ENCODE measurements at regions not wholly inside any gene's neighbourhood (a gene's known extent, or its start where the extent isn't known, plus 50 kb on each side); places are given as distances from the start of the nearest gene placed in this dataset.
"Not testable (repeated sequence)": the region's sequence is repeated elsewhere in the genome, so short reads cannot be mapped to it uniquely, and the experiment has no call there.

DNA sequence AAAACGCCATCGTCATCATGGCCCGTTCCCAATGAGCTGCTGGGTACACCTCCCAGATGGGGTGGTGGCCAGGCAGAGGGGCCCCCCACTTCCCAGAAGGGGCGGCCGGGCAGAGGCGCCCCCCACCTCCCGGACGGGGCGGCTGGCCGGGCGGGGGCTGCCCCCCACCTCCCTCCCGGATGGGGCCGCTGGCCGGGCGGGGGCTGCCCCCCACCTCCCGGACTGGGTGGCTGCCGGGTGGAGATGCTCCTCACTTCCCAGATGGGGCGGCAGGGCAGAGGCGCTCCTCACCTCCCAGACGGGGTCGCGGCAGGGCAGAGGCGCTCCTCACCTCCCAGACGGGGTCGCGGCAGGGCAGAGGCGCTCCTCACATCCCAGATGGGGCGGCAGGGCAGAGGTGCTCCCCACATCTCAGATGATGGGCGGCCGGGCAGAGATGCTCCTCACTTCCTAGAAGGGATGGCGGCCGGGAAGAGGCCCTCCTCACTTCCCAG, 215.4 kb upstream of the TBL1XR1 start:
- not testable (repeated sequence) for H3K27me3 ChIP-seq (ENCODE audit: control insufficient read depth, insufficient read depth, low read length); H3K27ac ChIP-seq (ENCODE audit: low read length); H3K36me3 ChIP-seq (ENCODE audit: control insufficient read depth, insufficient read depth, low read length); H3K4me1 ChIP-seq (ENCODE audit: control insufficient read depth, insufficient read depth, low read length); H3K4me3 ChIP-seq (ENCODE audit: low read length); H3K9me3 ChIP-seq (ENCODE audit: control insufficient read depth, low read depth, low read length); DNase-seq
- WGBS (ENCODE audit: insufficient coverage, low lambda C conversion rate) = no CpG with 5 or more reads among the region's 32 CpGs

DNA sequence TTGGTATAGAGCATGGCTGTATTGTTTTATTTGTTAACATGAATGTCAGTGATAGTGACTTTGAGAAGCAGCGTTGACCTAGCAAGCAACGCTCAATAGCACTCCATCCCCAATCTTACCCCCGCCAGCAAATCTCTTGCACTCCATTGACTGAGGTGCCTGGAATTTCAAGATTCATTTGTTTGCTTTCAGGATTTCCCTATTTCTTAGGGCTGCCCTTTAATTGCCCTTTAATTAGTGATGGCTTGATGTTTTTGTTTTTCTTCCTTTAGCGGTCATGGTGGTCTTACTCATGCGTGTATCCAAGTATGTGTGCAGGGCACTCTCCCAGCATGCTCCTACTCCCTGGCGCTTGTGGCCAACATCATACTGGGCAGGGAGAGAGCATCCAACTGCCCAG, 216.8 kb upstream of the TBL1XR1 start:
- H3K27me3 ChIP-seq (ENCODE audit: control insufficient read depth, insufficient read depth, low read length) = no peaks in the 10 kb centered on the region
- H3K27ac ChIP-seq (ENCODE audit: low read length) = no peak overlapping the region
- no peak overlapping the region for H3K4me3 ChIP-seq (ENCODE audit: low read length)
- H3K4me1 ChIP-seq (ENCODE audit: control insufficient read depth, insufficient read depth, low read length) = no peaks in the 10 kb centered on the region
- DNase-seq = no peak
- H3K9me3 ChIP-seq (ENCODE audit: control insufficient read depth, low read depth, low read length) = peaks cover 5% of the 10 kb centered on the region
- WGBS (ENCODE audit: insufficient coverage, low lambda C conversion rate) = no CpG with 5 or more reads among the region's 6 CpGs
- no peaks in the 10 kb centered on the region for H3K36me3 ChIP-seq (ENCODE audit: control insufficient read depth, insufficient read depth, low read length)

DNA sequence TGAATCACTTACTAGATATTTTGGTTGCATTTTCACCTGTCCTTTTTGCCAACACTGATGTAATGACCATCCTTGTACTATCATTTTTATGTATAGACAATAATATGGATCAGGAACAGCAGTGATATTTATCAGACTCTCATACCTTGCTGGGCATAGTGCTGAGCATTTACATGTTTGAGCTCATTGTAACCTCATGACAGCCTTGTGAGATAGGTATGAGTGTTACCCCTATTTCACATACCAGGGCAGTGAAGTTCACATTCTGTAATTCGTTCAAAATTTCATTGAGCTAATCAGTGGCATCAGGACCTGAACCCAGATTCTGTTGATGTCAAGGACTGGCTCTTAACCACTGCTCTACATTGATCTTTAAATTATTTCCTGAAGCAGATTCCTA, 221.5 kb upstream of the TBL1XR1 start:
- Histone ChIP-seq H3K4me3 (ENCODE audit: low read length) (no peak overlapping the region), H3K27me3 (ENCODE audit: control insufficient read depth, insufficient read depth, low read length) (no peaks in the 10 kb centered on the region), H3K27ac (ENCODE audit: low read length) (no peak overlapping the region), H3K36me3 (ENCODE audit: control insufficient read depth, insufficient read depth, low read length) (no peaks in the 10 kb centered on the region), H3K4me1 (ENCODE audit: control insufficient read depth, insufficient read depth, low read length) (no peaks in the 10 kb centered on the region), H3K9me3 (ENCODE audit: control insufficient read depth, low read depth, low read length) (no peaks in the 10 kb centered on the region)
- no peak for DNase-seq
- WGBS (ENCODE audit: insufficient coverage, low lambda C conversion rate) = no CpG with 5 or more reads among the region's 1 CpG

DNA sequence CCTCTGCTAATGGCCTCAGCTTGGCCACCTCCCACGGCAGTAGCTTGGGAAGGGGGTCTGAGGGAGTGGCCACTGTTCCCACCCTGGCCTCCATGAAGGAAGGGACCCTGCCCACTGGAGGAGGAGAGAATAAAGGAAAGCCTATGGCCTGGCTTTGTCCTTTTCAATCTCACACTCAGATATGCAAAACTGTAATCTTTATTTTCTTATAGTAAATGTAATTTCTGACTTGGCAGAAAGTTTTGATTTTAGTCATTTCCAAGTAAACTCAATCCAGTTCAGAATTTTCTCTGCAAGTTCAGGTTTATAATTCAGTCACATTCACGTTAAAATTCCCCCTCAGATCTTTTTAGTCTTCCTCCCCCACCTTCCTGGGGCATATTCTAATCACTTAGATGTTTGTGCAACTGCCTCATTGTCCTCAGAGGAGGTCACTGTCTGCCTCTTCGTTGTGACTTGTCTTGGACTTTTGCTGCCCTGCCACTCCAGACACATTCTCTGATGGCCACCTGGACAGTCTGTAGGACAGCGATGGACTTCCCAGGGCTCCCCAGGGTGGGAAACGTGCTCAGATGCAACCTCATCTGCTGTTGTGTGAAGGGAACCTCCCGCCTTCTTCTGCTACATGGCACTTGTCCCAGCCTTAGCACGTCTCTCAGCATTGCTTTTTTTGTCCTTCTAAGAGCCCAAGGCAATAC, 222.8 kb upstream of the TBL1XR1 start:
- Histone ChIP-seq H3K27ac (ENCODE audit: low read length) (no peak overlapping the region), H3K9me3 (ENCODE audit: control insufficient read depth, low read depth, low read length) (no peaks in the 10 kb centered on the region), H3K27me3 (ENCODE audit: control insufficient read depth, insufficient read depth, low read length) (no peaks in the 10 kb centered on the region), H3K4me1 (ENCODE audit: control insufficient read depth, insufficient read depth, low read length) (no peaks in the 10 kb centered on the region), H3K4me3 (ENCODE audit: low read length) (no peak overlapping the region), H3K36me3 (ENCODE audit: control insufficient read depth, insufficient read depth, low read length) (no peaks in the 10 kb centered on the region)
- 64% methylated on average over 4 of the region's 7 CpGs for WGBS (ENCODE audit: insufficient coverage, low lambda C conversion rate)
- no peak for DNase-seq

DNA sequence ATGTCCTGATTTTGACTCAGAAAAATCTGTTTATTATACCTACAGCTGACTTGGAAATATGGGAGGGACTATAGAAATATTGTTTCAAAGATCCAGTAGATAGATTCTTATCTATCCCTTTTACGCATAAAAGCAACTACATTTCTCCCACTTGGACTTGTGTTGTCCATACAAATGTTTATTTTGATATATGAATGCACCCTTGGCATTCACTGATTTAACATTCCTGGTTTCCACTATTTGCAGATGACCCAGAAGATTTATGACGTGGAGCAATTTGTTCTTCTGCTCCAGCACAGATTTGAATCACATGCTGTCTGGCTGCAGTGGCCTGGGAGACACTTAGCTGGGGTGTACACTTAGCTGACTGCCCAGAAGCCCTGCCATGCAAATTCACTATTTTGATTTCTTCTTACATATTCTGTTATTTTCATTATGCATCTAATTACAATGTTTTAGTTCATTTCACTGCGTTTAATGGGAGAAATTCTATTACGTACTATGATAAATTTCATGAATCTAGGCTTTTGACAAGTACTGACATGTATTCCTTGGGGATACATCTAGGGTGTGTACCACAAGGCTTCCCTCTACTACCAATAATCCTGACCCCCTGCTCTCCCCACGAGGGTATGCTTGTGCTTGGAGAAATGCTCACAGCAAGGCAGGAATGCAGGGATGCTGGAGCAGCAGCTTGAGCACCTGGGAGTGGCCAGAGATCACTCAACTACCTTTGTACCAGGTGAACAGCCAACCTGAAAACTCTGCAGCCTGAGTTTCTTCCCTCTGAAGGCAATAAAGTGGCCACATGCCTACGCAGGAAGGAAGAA, 223.6 kb upstream of the TBL1XR1 start:
- no peaks in the 10 kb centered on the region for H3K27me3 ChIP-seq (ENCODE audit: control insufficient read depth, insufficient read depth, low read length)
- H3K27ac ChIP-seq (ENCODE audit: low read length) = no peak overlapping the region
- peak; percentile 42 to 58 for DNase-seq
- no peaks in the 10 kb centered on the region for H3K9me3 ChIP-seq (ENCODE audit: control insufficient read depth, low read depth, low read length)
- no peak overlapping the region for H3K4me3 ChIP-seq (ENCODE audit: low read length)
- H3K36me3 ChIP-seq (ENCODE audit: control insufficient read depth, insufficient read depth, low read length) = no peaks in the 10 kb centered on the region
- WGBS (ENCODE audit: insufficient coverage, low lambda C conversion rate) = 50% methylated on average over 1 of the region's 6 CpGs
- H3K4me1 ChIP-seq (ENCODE audit: control insufficient read depth, insufficient read depth, low read length) = no peaks in the 10 kb centered on the region

DNA sequence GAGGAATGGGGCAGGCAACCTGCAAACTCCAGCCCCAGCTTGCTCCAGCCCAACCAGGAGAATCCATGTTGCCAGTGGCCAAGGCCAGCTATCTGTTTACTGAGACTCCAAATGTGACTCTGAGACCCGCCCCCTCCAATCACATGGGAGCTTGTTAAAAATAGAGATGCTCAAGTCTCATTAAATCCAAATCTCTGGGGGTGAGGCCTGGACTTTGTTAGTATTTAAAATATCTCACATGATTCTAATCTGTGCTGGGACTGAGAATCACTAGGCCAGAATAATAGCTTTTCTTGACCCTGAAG, 224.2 kb upstream of the TBL1XR1 start:
- Histone ChIP-seq H3K36me3 (ENCODE audit: control insufficient read depth, insufficient read depth, low read length) (no peaks in the 10 kb centered on the region), H3K27me3 (ENCODE audit: control insufficient read depth, insufficient read depth, low read length) (no peaks in the 10 kb centered on the region), H3K4me1 (ENCODE audit: control insufficient read depth, insufficient read depth, low read length) (no peaks in the 10 kb centered on the region), H3K4me3 (ENCODE audit: low read length) (no peak overlapping the region), H3K9me3 (ENCODE audit: control insufficient read depth, low read depth, low read length) (no peaks in the 10 kb centered on the region), H3K27ac (ENCODE audit: low read length) (no peak overlapping the region)
- DNase-seq = no peak
- WGBS (ENCODE audit: insufficient coverage, low lambda C conversion rate) = no CpG with 5 or more reads among the region's 1 CpG

DNA sequence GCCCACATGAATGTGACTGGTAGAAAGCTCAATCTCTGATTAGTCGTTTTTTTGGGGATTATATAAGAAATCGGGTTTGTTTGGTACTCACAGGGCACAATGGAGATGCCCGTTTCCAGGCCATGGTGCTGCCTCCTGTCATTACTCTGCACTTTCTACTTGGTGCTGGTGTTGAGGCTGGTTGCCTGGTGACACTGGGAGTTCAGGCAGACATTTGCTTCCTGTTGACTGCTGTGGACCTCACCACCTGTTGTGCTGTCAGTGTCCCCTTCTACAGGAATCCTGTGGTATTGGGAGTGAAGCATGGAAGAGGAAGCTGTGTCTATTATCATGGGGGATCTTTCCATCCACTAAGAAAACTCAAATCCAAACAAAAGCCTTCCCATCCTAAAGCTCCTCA, 227.2 kb upstream of the TBL1XR1 start:
- DNase-seq = no peak
- no peaks in the 10 kb centered on the region for H3K27me3 ChIP-seq (ENCODE audit: control insufficient read depth, insufficient read depth, low read length)
- H3K36me3 ChIP-seq (ENCODE audit: control insufficient read depth, insufficient read depth, low read length) = no peaks in the 10 kb centered on the region
- WGBS (ENCODE audit: insufficient coverage, low lambda C conversion rate) = no CpG with 5 or more reads among the region's 3 CpGs
- no peaks in the 10 kb centered on the region for H3K4me1 ChIP-seq (ENCODE audit: control insufficient read depth, insufficient read depth, low read length)
- no peak overlapping the region for H3K4me3 ChIP-seq (ENCODE audit: low read length)
- H3K9me3 ChIP-seq (ENCODE audit: control insufficient read depth, low read depth, low read length) = no peaks in the 10 kb centered on the region
- no peak overlapping the region for H3K27ac ChIP-seq (ENCODE audit: low read length)

DNA sequence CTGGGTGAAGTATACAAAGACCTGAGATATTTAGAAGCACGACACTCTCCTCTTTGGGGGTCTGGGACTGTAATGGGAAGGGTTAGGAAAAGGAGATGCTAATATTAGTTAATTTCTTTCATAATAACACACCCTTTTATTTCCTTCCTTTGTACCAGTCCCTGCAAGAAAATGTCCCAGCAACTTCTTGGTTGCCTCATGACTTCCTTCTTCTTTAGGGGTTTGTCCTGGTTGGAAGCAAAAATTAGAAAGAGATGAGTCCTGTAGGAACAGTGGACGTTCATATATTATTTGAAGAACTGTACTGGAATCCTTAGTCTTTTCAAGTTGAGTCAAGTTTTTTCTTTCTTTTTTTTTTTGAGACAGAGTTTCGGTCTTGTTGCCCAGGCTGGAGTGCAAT, 227.8 kb upstream of the TBL1XR1 start:
- DNase-seq = no peak
- no CpG with 5 or more reads among the region's 3 CpGs for whole genome bisulfite sequencing (ENCODE audit: insufficient coverage, low lambda C conversion rate)
- H3K27me3 ChIP-seq (ENCODE audit: control insufficient read depth, insufficient read depth, low read length) = no peaks in the 10 kb centered on the region
- H3K36me3 ChIP-seq (ENCODE audit: control insufficient read depth, insufficient read depth, low read length) = no peaks in the 10 kb centered on the region
- H3K4me3 ChIP-seq (ENCODE audit: low read length) = no peak overlapping the region
- no peaks in the 10 kb centered on the region for H3K9me3 ChIP-seq (ENCODE audit: control insufficient read depth, low read depth, low read length)
- no peaks in the 10 kb centered on the region for H3K4me1 ChIP-seq (ENCODE audit: control insufficient read depth, insufficient read depth, low read length)
- no peak overlapping the region for H3K27ac ChIP-seq (ENCODE audit: low read length)

DNA sequence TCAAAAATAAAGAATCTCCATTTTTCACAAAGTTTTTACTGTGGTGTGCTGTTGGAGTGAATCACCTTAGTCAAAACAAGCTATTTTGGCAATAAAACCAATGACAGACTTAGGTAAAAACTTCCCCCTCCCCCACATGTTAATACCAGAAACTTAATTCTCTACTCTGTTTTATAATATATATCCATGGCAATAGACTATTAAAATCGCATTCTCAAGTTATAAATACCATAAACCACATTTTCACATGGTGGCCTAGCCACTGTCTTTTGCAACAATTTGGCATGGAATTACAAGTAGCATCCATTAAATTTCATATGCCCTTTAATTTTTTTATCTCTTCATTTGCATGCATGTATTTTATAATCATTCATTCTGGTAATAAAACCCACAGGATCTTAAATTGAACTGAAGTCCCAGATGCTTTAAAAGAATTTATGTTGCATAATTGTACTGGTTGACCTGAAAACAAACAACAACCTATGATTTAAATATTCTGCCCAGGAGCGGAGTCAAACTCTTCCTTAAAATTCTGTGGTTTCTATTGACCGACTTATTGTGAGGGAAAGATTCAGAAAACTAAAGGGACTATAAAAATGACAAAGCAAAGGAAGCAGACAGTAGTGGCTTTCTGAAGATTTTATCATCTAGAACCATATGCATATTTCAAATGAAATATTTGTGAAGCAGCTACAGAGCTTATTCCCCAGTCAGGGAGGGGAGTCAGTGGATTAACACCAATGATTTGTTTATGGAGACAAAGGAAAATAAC, 229.0 kb upstream of the TBL1XR1 start:
- DNase-seq = no peak
- Histone ChIP-seq H3K9me3 (ENCODE audit: control insufficient read depth, low read depth, low read length) (no peaks in the 10 kb centered on the region), H3K4me3 (ENCODE audit: low read length) (no peak overlapping the region), H3K4me1 (ENCODE audit: control insufficient read depth, insufficient read depth, low read length) (no peaks in the 10 kb centered on the region), H3K27me3 (ENCODE audit: control insufficient read depth, insufficient read depth, low read length) (no peaks in the 10 kb centered on the region), H3K27ac (ENCODE audit: low read length) (no peak overlapping the region), H3K36me3 (ENCODE audit: control insufficient read depth, insufficient read depth, low read length) (no peaks in the 10 kb centered on the region)
- 100% methylated on average over 2 of the region's 3 CpGs for WGBS (ENCODE audit: insufficient coverage, low lambda C conversion rate)

DNA sequence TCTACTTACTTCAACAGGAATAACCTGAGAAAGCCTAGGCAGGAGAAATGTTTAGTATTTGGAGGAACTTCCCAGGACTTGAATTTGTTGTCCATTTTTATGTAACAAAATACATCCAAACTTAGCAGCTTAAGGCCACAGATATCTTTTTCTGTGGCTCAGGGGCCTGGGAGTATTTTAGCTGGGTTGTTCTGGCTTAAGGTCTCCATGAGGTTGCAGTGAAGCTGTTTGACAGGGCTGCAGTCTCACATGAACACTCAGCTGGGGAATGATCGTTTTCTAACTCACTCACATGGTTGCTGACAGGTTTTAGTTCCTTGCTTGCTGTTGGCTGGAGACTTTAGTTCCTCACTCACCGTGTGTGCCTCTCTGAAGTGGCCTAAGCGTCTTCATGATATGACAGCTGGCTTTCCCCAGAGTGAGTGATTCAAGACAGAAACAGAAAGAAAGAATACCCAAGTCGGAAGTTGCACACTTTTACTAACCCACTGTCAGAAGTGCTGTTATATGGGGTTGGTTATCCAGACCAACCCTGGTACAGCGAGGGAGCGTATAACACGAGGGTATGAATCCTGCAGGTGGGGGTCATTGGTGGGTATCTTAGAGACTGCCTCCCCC, 229.7 kb upstream of the TBL1XR1 start:
- no peaks in the 10 kb centered on the region for H3K27me3 ChIP-seq (ENCODE audit: control insufficient read depth, insufficient read depth, low read length)
- H3K4me3 ChIP-seq (ENCODE audit: low read length) = no peak overlapping the region
- no peaks in the 10 kb centered on the region for H3K9me3 ChIP-seq (ENCODE audit: control insufficient read depth, low read depth, low read length)
- no peaks in the 10 kb centered on the region for H3K36me3 ChIP-seq (ENCODE audit: control insufficient read depth, insufficient read depth, low read length)
- no peak overlapping the region for H3K27ac ChIP-seq (ENCODE audit: low read length)
- peaks cover 3% of the 10 kb centered on the region for H3K4me1 ChIP-seq (ENCODE audit: control insufficient read depth, insufficient read depth, low read length)
- DNase-seq = no peak
- WGBS (ENCODE audit: insufficient coverage, low lambda C conversion rate) = 90% methylated on average over 2 of the region's 7 CpGs

All from large intestine (tissue), 3 donors.